ENCODE measurements at regions not wholly inside any gene's neighbourhood (a gene's known extent, or its start where the extent isn't known, plus 50 kb on each side); places are given as distances from the start of the nearest gene placed in this dataset. TPM values are rescaled to one million over a fixed set of nuclear protein-coding genes. Genes with fewer than 3 reads are reported as not detected.
A peak's percentile ranks its signal among the peaks of the same experiment; 100 is the strongest.

DNA sequence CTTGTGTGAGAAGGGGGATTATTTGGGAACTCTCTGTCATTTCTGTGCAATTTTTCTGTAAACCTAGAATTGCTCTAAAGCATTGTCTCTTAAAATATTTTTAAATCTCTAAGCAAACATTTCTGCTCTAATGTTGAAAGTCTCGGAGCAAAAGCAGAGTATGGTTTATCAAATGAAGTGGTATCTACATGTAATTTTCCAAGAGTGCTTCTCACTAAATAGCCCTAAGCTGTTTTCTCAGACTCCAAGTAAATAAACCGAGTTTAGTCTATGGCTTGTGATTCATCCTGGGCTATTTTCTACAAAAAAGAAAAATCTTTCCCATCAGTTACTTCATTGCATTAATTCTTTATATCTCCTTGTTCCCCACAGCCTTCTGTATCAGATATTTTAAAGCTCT is 90.8 kb downstream of the METTL4 start:
- DNase-seq (ENCODE audit: low read depth) = peak; percentile 29
- no peak overlapping the region for H3K4me3 ChIP-seq (ENCODE audit: low read depth, low read length)
- TF ChIP-seq, protein P1, sequence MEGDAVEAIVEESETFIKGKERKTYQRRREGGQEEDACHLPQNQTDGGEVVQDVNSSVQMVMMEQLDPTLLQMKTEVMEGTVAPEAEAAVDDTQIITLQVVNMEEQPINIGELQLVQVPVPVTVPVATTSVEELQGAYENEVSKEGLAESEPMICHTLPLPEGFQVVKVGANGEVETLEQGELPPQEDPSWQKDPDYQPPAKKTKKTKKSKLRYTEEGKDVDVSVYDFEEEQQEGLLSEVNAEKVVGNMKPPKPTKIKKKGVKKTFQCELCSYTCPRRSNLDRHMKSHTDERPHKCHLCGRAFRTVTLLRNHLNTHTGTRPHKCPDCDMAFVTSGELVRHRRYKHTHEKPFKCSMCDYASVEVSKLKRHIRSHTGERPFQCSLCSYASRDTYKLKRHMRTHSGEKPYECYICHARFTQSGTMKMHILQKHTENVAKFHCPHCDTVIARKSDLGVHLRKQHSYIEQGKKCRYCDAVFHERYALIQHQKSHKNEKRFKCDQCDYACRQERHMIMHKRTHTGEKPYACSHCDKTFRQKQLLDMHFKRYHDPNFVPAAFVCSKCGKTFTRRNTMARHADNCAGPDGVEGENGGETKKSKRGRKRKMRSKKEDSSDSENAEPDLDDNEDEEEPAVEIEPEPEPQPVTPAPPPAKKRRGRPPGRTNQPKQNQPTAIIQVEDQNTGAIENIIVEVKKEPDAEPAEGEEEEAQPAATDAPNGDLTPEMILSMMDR (IDR thresholded peaks at IDR 0.05; ENCODE audit: insufficient read depth, low read depth, low read length) = no peak

DNA sequence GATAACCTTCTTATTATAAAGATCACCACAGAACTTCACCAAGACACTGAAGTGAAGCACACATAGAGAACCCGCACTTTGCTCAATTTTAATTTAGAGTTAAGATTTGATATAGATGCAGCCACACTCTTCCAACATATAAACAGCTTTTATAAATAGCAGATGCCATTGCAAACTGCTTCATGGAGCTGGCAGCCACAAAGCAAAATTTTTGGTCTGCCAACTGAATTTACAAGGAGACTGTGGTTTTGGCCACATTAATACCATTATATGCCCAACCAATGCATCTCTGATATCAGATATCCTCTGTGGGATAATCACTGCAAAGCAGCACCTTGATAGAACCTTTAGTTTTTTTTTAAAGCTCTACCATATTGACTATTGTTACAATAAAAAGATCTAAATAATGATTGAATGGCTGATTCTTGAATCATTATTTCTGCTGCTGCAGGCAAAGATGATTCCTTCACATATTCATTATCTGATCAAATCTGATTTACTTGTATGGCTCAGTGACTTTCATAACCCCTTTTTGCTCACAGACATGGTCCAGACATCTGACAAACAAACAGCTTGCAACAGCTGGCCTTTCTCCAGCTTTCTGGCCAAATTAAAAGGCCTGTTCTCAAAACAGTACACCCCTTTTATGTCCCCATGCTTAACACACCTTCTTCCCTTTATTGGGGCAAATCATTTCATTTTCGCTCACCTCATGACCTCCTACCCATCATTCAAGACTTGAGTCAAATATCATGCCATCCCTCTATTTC is 88.4 kb downstream of the METTL4 start:
- no peak for DNase-seq (ENCODE audit: low read depth)
- H3K4me3 ChIP-seq (ENCODE audit: low read depth, low read length) = no peak overlapping the region
- TF ChIP-seq, protein P1 (IDR thresholded peaks at IDR 0.05; ENCODE audit: insufficient read depth, low read depth, low read length) = no peak

DNA sequence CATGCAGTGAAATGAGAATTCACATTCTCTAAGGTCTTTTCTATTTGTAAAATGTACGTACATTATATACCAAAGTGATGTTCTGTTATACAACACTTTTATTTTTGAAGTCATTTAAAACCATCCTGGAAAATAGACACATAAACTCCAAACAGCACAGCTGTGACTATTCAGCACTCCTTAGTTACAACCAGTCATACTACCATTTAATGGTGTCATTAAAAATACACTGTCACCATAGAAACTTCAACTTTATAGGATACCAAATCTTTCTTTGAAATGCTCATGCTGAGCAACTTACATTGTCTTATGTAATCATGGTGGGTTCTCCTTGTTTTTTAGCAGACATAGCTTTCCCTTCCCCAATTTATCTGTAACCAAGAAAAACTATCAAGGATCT is 85.3 kb downstream of the METTL4 start:
- TF ChIP-seq, protein P1 (IDR thresholded peaks at IDR 0.05; ENCODE audit: insufficient read depth, low read depth, low read length) = no peak
- no peak overlapping the region for H3K4me3 ChIP-seq (ENCODE audit: low read depth, low read length)
- DNase-seq (ENCODE audit: low read depth) = no peak

DNA sequence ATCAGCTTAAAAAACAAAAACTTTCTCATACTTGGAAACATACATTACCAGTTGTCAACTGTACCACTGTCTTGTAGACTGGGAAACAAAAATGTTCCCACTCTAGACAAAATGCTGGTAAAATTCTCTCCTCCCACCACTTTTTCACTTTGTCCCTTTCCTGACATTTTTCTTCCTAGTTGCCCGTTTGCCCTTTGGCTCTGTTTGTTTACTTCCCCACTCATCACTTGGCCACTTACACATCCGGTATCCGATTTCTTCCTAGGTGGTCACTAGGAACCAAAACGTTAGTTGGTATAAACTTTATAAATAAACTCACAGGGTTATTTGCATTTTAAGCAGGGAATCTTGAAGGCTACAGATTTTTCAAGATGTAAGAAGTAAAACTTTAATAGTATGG is 84.9 kb downstream of the METTL4 start:
- no peak overlapping the region for H3K4me3 ChIP-seq (ENCODE audit: low read depth, low read length)
- DNase-seq (ENCODE audit: low read depth) = no peak
- TF ChIP-seq, protein P1 (IDR thresholded peaks at IDR 0.05; ENCODE audit: insufficient read depth, low read depth, low read length) = no peak

Small RNA genes lying in the stretch of these regions (small RNA-seq; reads per million reads assigned to genes)
- gene AP005119.1 (not detected), gene COX6CP3 (not detected), gene RN7SKP72 (not detected)

Data from fibroblast of villous mesenchyme (primary cell).